ENCODE measurements at regions not wholly inside any gene's neighbourhood (a gene's known extent, or its start where the extent isn't known, plus 50 kb on each side); places are given as distances from the start of the nearest gene placed in this dataset.

DNA sequence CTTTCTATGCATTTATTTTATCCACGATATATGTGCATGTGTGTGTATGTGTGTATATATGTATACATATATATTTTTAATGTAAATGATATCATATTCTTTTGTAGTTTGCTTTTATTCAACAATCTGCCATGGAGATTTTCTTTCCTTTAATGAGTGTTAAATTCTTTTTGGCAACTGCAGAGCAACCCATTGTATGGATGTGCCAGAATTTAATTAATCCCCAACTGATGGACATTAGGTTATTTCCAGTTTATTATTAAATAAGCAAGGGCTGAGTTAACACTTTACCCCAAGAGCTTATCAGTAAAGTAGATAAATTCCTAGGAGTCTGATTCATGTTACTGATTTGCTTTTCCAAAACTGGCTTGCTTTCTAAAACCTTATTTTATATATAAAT, 58.9 kb upstream of the CD28 start:
- H3K36me3 Mint-ChIP-seq (ENCODE audit: low read depth): no peaks in the 10 kb centered on the region
- ChIA-PET CTCF (no interaction called here), POLR2A (no interaction called here)
- TF ChIP-seq, protein P1, sequence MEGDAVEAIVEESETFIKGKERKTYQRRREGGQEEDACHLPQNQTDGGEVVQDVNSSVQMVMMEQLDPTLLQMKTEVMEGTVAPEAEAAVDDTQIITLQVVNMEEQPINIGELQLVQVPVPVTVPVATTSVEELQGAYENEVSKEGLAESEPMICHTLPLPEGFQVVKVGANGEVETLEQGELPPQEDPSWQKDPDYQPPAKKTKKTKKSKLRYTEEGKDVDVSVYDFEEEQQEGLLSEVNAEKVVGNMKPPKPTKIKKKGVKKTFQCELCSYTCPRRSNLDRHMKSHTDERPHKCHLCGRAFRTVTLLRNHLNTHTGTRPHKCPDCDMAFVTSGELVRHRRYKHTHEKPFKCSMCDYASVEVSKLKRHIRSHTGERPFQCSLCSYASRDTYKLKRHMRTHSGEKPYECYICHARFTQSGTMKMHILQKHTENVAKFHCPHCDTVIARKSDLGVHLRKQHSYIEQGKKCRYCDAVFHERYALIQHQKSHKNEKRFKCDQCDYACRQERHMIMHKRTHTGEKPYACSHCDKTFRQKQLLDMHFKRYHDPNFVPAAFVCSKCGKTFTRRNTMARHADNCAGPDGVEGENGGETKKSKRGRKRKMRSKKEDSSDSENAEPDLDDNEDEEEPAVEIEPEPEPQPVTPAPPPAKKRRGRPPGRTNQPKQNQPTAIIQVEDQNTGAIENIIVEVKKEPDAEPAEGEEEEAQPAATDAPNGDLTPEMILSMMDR (IDR thresholded peaks at IDR 0.05): no peak
- no peaks in the 10 kb centered on the region for H3K9me3 Mint-ChIP-seq
- no peak overlapping the region for H3K27ac Mint-ChIP-seq
- intact Hi-C loops (cut with micrococcal nuclease): no loop called here
- no peak for DNase-seq
- H3K4me1 Mint-ChIP-seq: no peaks in the 10 kb centered on the region
- peaks cover 23% of the 10 kb centered on the region for H3K27me3 Mint-ChIP-seq
- H3K4me3 Mint-ChIP-seq: no peak overlapping the region
- ATAC-seq (ENCODE audit: low read depth): no peak

DNA sequence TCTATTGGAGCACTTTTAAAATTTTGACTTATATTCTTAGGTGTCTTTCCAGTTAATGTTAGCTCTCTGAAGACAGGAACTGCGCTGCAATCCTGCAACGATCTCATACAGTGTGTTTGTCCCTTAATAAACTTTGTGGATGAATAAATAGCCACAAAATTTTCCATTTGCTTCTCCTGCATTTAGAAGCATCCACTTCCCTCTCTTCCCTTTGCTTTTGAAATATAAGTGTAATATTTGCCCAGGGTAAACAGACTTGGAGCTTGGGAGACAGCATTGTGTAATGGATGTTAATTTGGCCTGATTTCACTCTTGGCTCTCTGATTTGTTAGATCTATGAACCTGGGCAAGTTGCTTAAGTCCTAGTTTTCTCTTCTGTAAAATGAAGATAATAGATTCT, 58.2 kb upstream of the CD28 start:
- Mint-ChIP-seq H3K9me3 (no peaks in the 10 kb centered on the region), H3K27ac (no peak overlapping the region), H3K27me3 (peaks cover 26% of the 10 kb centered on the region), H3K4me1 (no peaks in the 10 kb centered on the region), H3K36me3 (ENCODE audit: low read depth) (no peaks in the 10 kb centered on the region), H3K4me3 (no peak overlapping the region)
- ATAC-seq (ENCODE audit: low read depth) (no peak), DNase-seq (no peak)
- ChIA-PET POLR2A (no interaction called here), CTCF (no interaction called here)
- intact Hi-C loops (cut with micrococcal nuclease): no loop called here
- TF ChIP-seq, protein P1 (IDR thresholded peaks at IDR 0.05): no peak

GRCh38 chr2:203649176-203649814, 57.1 kb upstream of the CD28 start:
- TF ChIP-seq, protein P1 (IDR thresholded peaks at IDR 0.05): no peak
- ChIA-PET POLR2A (no interaction called here), CTCF (no interaction called here)
- H3K4me3 Mint-ChIP-seq: no peak overlapping the region
- peaks cover 21% of the 10 kb centered on the region for H3K27me3 Mint-ChIP-seq
- H3K9me3 Mint-ChIP-seq: no peaks in the 10 kb centered on the region
- ATAC-seq (ENCODE audit: low read depth) (no peak), DNase-seq (no peak)
- intact Hi-C loops (cut with micrococcal nuclease): no loop called here
- H3K4me1 Mint-ChIP-seq: no peaks in the 10 kb centered on the region
- no peak overlapping the region for H3K27ac Mint-ChIP-seq
- H3K36me3 Mint-ChIP-seq (ENCODE audit: low read depth): no peaks in the 10 kb centered on the region

GRCh38 chr2:203650860-203651613, 55.4 kb upstream of the CD28 start:
- ATAC-seq (ENCODE audit: low read depth): no peak
- DNase-seq: no peak

DNA sequence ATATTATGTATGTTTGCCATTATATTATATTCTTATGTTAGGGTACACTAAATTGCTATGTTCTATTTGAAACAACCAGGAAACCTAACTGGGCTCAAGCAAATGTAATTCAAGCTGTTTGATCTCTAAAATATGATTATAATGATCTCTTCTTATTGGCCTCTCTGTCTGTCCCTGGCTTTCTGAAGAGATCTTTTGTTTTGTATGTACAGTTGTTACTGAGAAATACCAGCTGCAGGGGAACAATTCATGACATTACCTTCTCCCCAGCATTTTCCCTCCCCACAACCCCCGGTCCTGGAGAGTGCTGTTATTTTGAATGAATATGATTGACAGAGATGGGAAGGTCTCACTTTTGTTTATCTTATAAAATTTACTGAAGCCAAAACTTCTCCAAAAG, 54.8 kb upstream of the CD28 start:
- TF ChIP-seq, protein P1 (IDR thresholded peaks at IDR 0.05): no peak
- DNase-seq: no peak
- Mint-ChIP-seq H3K9me3 (no peaks in the 10 kb centered on the region), H3K27ac (no peak overlapping the region), H3K4me1 (peaks cover 1% of the 10 kb centered on the region), H3K4me3 (no peak overlapping the region), H3K27me3 (peaks cover 33% of the 10 kb centered on the region), H3K36me3 (ENCODE audit: low read depth) (no peaks in the 10 kb centered on the region)
- CTCF ChIA-PET: no interaction called here
- POLR2A ChIA-PET: no interaction called here
- intact Hi-C loops (cut with micrococcal nuclease): no loop called here
- ATAC-seq (ENCODE audit: low read depth): no peak

More at GRCh38 chr2:203650860-203651613, 55.4 kb upstream of the CD28 start:
- H3K36me3 Mint-ChIP-seq (ENCODE audit: low read depth): no peaks in the 10 kb centered on the region
- no peaks in the 10 kb centered on the region for H3K9me3 Mint-ChIP-seq
- H3K27me3 Mint-ChIP-seq: peaks cover 33% of the 10 kb centered on the region
- TF ChIP-seq, protein P1 (IDR thresholded peaks at IDR 0.05): no peak
- ChIA-PET CTCF (no interaction called here), POLR2A (no interaction called here)
- H3K4me1 Mint-ChIP-seq: no peaks in the 10 kb centered on the region
- H3K27ac Mint-ChIP-seq: no peak overlapping the region
- no peak overlapping the region for H3K4me3 Mint-ChIP-seq
- intact Hi-C loops (cut with micrococcal nuclease): no loop called here

Measured in activated B cell treated with CpG ODN at 0.5 μM for 24 hours (primary cell).